Naive thymus-derived CD4-positive, alpha-beta T cell (primary cell): ENCODE measurements at regions not wholly inside any gene's neighbourhood (a gene's known extent, or its start where the extent isn't known, plus 50 kb on each side); places are given as distances from the start of the nearest gene placed in this dataset.

Experiments used
- ATAC-seq: fragments of 150-1000 bp; cut with Tn5 transposase; 2 replicates; pipeline ENCODE4 v1.10.0; 2021; ENCODE audit warnings: mild to moderate bottlenecking, moderate library complexity
- CTCF ChIA-PET: fragments of 350-600 bp; sonication (Branson Sonifier 250); formaldehyde crosslinking; loops from one replicate; lab custom pipeline; 2021; ENCODE audit warnings: antibody characterized with exemption; lab: Charles Lee
- POLR2A ChIA-PET: fragments of 350-600 bp; sonication (Branson Sonifier 250); formaldehyde crosslinking; loops from one replicate; lab custom pipeline; 2021; ENCODE audit warnings: antibody characterized with exemption, inconsistent platforms; lab: Charles Lee
- DNase-seq, 9 donors: peaks; one replicate each; pipeline versions ENCODE4 v3.0.0 to v3.0.0-alpha.2; 2020 to 2022; ENCODE audit warnings: mixed read lengths in 1 of 9
- H3K27ac ChIP-seq: one replicate; pipeline ENCODE4 v1.7.0; 2013; ENCODE audit warnings: mild to moderate bottlenecking, low read depth, low read length, moderate library complexity
- H3K27me3 ChIP-seq, 2 donors: one replicate each; pipeline ENCODE4 v1.7.0; 2013; ENCODE audit warnings: low read length in 2 of 2, mild to moderate bottlenecking in 2 of 2, moderate library complexity in 2 of 2; ENCODE audit not compliant: control insufficient read depth in 2 of 2, insufficient read depth in 2 of 2
- H3K36me3 ChIP-seq, 3 experiments: 1 replicate in 2 of 3; 2 replicates in 1 of 3; pipeline ENCODE4 v1.7.0; 2013; ENCODE audit warnings: low read length in 3 of 3, mild to moderate bottlenecking in 3 of 3, moderate library complexity in 1 of 3; ENCODE audit not compliant: insufficient read depth in 3 of 3, control insufficient read depth in 2 of 3
- H3K4me1 ChIP-seq, 2 donors: one replicate each; pipeline ENCODE4 v1.7.0; 2013; ENCODE audit warnings: low read length in 2 of 2, mild to moderate bottlenecking in 2 of 2, moderate library complexity in 1 of 2; ENCODE audit not compliant: control insufficient read depth in 2 of 2, insufficient read depth in 2 of 2
- H3K4me3 ChIP-seq: 2 replicates; pipeline ENCODE4 v1.7.0; 2013; ENCODE audit warnings: mild to moderate bottlenecking, low read length
- H3K9me3 ChIP-seq, 3 experiments: 1 replicate in 2 of 3; 2 replicates in 1 of 3; pipeline ENCODE4 v1.7.0; 2013; ENCODE audit warnings: low read length in 3 of 3; ENCODE audit not compliant: control insufficient read depth in 2 of 3
- H3K27ac Mint-ChIP-seq, 9 donors: one replicate each; pipeline ENCODE4 v1.8.0; 2020 to 2022; ENCODE audit warnings: mixed read lengths in 9 of 9, mild to moderate bottlenecking in 8 of 9, moderate library complexity in 5 of 9, inconsistent platforms in 2 of 9
- H3K27me3 Mint-ChIP-seq, 5 donors: one replicate each; pipeline ENCODE4 v1.8.0; 2021 to 2022; ENCODE audit warnings: mixed read lengths in 5 of 5, mild to moderate bottlenecking in 1 of 5
- H3K36me3 Mint-ChIP-seq, 5 donors: one replicate each; pipeline ENCODE4 v1.8.0; 2020 to 2022; ENCODE audit warnings: mixed read lengths in 5 of 5, mild to moderate bottlenecking in 3 of 5, inconsistent platforms in 1 of 5
- H3K4me1 Mint-ChIP-seq, 7 donors: one replicate each; pipeline ENCODE4 v1.8.0; 2020 to 2022; ENCODE audit warnings: mixed read lengths in 7 of 7, mild to moderate bottlenecking in 3 of 7, inconsistent platforms in 1 of 7
- H3K4me3 Mint-ChIP-seq, 10 donors: one replicate each; pipeline ENCODE4 v1.8.0; 2020 to 2022; ENCODE audit warnings: mild to moderate bottlenecking in 10 of 10, mixed read lengths in 10 of 10, moderate library complexity in 6 of 10, inconsistent platforms in 2 of 10
- H3K9me3 Mint-ChIP-seq, 11 donors: one replicate each; pipeline ENCODE4 v1.8.0; 2020 to 2022; ENCODE audit warnings: mixed read lengths in 11 of 11, mild to moderate bottlenecking in 4 of 11, inconsistent platforms in 1 of 11, moderate library complexity in 1 of 11
- intact Hi-C, 2 donors: fragments of 100-400 bp; cut with micrococcal nuclease; formaldehyde crosslinking; loops; one replicate each; pipeline ENCODE4 v1.15.1; 2023

DNA sequence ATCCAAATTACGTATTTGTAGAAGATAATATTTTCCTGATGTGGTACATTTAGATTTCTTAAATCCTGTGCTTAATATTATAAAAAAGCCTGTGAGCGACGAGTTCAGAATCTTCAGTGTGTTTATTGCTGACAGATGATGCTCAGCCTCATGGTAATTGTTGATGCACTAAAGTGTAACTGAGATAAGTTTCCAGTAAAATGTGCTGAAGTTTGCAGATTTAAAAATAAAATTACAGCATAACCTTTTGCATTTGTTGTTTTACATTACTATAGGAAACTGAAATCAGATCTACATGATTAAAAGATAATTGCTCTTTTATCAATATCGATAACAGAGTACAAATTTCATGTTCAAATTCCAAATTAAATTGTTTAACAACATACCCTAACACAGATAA lies 307.6 kb downstream of the FIGN start:
- intact Hi-C loops: no loop called here
- Histone ChIP-seq H3K9me3 (no peaks in the 10 kb centered on the region), H3K27ac (no peak overlapping the region), H3K36me3 (no peaks in the 10 kb centered on the region), H3K4me3 (no peak overlapping the region), H3K4me1 (no peaks in the 10 kb centered on the region), H3K27me3 (no peaks in the 10 kb centered on the region)
- POLR2A ChIA-PET: no interaction called here
- H3K36me3 Mint-ChIP-seq: no peaks in the 10 kb centered on the region
- H3K9me3 Mint-ChIP-seq: peaks cover 0 to 17% (median 3%) of the 10 kb centered on the region in 11 donors
- no peak for ATAC-seq
- no peak overlapping the region for H3K27ac Mint-ChIP-seq
- no peak for DNase-seq
- H3K4me3 Mint-ChIP-seq: no peak overlapping the region
- no peaks in the 10 kb centered on the region for H3K27me3 Mint-ChIP-seq
- CTCF ChIA-PET: no interaction called here
- H3K4me1 Mint-ChIP-seq: no peaks in the 10 kb centered on the region

DNA sequence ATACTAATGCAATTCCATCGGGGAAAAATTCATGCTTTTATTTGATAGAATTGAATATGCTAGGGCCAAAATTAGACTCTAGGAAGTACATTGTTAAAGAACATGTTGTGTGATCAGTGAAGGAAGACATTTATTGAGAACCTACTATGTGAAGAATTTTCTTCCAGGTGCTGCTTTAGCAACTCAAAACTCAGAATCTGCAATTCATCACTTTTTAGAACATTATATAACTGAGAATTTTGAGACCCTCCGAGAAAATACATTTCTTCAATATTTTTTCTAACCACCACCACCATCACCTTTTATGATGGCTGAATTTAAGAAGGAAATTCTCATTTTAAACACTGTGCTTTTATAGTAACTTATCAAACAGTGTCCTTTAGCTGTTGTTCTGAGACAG lies 315.2 kb downstream of the FIGN start:
- ChIA-PET POLR2A (no interaction called here), CTCF (no interaction called here)
- Mint-ChIP-seq H3K27me3 (no peaks in the 10 kb centered on the region), H3K36me3 (no peaks in the 10 kb centered on the region), H3K4me3 (no peak overlapping the region), H3K9me3 (peaks cover 0 to 9% (median 0%) of the 10 kb centered on the region in 11 donors), H3K4me1 (peaks cover 0 to 2% (median 0%) of the 10 kb centered on the region in 7 donors), H3K27ac (no peak overlapping the region)
- no peaks in the 10 kb centered on the region for H3K36me3 ChIP-seq
- H3K4me1 ChIP-seq: no peaks in the 10 kb centered on the region
- no peak overlapping the region for H3K4me3 ChIP-seq
- DNase-seq (no peak), ATAC-seq (no peak)
- no peak overlapping the region for H3K27ac ChIP-seq
- H3K27me3 ChIP-seq: no peaks in the 10 kb centered on the region
- intact Hi-C loops: no loop called here
- H3K9me3 ChIP-seq: no peaks in the 10 kb centered on the region

DNA sequence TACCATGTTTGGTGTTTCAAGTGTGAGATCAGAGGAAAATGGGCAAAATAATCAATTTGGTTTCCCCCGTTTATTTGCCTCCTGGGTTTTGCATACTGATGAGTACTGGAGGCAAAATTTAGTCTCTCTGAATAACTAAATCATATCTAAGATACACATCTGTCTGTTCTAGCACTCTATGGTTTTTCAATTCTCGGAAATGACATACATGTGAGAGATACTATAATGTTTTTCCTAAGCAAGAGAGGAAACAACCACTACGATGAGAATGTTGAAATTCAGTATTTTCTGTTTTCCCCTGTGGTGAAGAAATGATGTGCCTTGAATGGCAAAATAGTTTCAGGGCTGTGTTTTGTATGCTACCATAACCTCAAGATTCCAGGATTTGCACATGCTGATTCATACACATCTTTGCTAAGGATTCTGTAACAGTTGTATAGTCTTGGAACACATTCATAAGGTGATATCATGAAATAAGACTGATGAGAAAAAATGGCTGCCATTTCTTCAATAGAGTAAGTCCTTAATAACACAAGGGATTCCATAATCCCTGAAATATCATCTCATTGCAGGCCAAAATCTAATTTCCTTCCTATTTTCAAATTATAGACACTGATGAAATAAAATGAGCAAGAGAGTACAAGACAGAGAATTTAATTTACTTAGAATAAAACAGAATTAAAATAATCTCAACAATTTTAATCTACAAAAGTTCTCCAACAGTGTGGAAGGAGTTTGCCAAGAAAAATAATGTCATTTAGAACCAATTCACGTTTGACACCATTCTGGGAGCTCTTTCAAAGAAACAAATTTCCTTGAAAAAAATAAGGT lies 316.6 kb downstream of the FIGN start:
- ATAC-seq: no peak
- Histone ChIP-seq H3K27ac (no peak overlapping the region), H3K4me3 (no peak overlapping the region), H3K27me3 (no peaks in the 10 kb centered on the region), H3K9me3 (no peaks in the 10 kb centered on the region), H3K36me3 (no peaks in the 10 kb centered on the region), H3K4me1 (no peaks in the 10 kb centered on the region)
- Mint-ChIP-seq H3K9me3 (peaks cover 0 to 15% (median 1%) of the 10 kb centered on the region in 11 donors), H3K27me3 (no peaks in the 10 kb centered on the region), H3K27ac (no peak overlapping the region), H3K4me3 (no peak overlapping the region), H3K36me3 (no peaks in the 10 kb centered on the region), H3K4me1 (peaks cover 0 to 2% (median 0%) of the 10 kb centered on the region in 7 donors)
- ChIA-PET POLR2A (no interaction called here), CTCF (no interaction called here)
- intact Hi-C loops: no loop called here
- DNase-seq: no peak

DNA sequence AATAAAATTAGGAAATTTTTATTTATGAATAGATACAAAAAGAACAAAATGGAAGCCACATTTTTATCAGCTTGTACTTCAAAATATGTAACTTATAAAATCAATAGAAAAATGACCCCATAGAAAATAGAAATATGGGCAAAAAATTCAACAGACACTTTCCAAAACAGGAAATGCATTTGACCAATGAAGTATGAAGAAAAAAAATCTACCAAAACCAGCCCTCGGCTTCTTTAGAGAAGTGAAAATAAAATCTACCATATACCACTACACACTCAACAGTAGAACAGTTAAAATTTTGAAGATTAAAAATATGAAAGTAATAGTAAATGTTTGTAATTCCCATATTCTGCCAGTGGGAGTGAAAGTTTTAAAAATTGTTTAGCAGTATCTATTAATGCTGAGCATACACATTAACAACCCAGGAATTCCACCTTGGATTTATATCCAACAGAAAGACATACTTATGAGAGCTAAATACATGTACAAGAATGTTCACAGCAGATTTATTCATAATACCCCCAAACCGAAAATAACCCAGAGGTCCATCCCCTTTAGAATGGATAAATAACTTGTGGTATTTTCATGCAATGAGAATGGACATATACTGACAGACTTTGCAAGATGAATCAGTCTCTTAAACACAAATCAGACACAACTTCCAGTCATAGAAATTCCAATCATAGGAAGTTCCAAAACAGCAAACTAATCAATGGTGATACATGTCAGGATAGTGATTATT lies 318.0 kb downstream of the FIGN start:
- ChIA-PET POLR2A (no interaction called here), CTCF (no interaction called here)
- no peaks in the 10 kb centered on the region for H3K27me3 Mint-ChIP-seq
- DNase-seq (no peak), ATAC-seq (no peak)
- H3K36me3 Mint-ChIP-seq: no peaks in the 10 kb centered on the region
- peaks cover 0 to 2% (median 0%) of the 10 kb centered on the region in 7 donors for H3K4me1 Mint-ChIP-seq
- H3K36me3 ChIP-seq: no peaks in the 10 kb centered on the region
- H3K27me3 ChIP-seq: no peaks in the 10 kb centered on the region
- no peaks in the 10 kb centered on the region for H3K9me3 ChIP-seq
- no peak overlapping the region for H3K4me3 Mint-ChIP-seq
- no peak overlapping the region for H3K4me3 ChIP-seq
- peaks cover 0 to 15% (median 0%) of the 10 kb centered on the region in 11 donors for H3K9me3 Mint-ChIP-seq
- no peaks in the 10 kb centered on the region for H3K4me1 ChIP-seq
- no peak overlapping the region for H3K27ac Mint-ChIP-seq
- no peak overlapping the region for H3K27ac ChIP-seq
- intact Hi-C loops: no loop called here

DNA sequence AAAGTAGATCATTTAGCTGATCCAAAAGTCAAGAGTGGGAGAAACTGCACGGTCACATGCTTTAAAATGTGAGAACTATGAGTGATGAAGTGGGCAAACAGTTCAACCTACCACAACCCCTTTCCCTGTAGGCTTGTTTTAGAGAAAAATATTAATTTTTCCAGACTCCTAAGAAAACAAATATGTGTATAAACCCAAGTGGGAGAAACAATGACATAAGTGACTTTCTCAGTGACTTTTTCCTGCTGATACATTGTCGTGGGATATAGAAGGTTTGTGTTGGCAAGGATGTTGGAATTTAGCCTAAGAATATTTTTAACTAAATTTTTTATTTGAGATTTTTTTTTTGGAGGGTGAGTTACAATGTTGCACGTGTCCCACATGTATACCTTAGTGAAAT lies 321.7 kb downstream of the FIGN start:
- Mint-ChIP-seq H3K4me1 (peaks cover 0 to 2% (median 0%) of the 10 kb centered on the region in 7 donors), H3K36me3 (no peaks in the 10 kb centered on the region), H3K27me3 (no peaks in the 10 kb centered on the region), H3K4me3 (no peak overlapping the region), H3K9me3 (peaks cover 0 to 9% (median 2%) of the 10 kb centered on the region in 11 donors), H3K27ac (no peak overlapping the region)
- no peaks in the 10 kb centered on the region for H3K36me3 ChIP-seq
- H3K9me3 ChIP-seq: no peaks in the 10 kb centered on the region
- DNase-seq (no peak), ATAC-seq (no peak)
- H3K27ac ChIP-seq: no peak overlapping the region
- no peak overlapping the region for H3K4me3 ChIP-seq
- POLR2A ChIA-PET: no interaction called here
- intact Hi-C loops: no loop called here
- H3K27me3 ChIP-seq: no peaks in the 10 kb centered on the region
- CTCF ChIA-PET: no interaction called here
- H3K4me1 ChIP-seq: no peaks in the 10 kb centered on the region

DNA sequence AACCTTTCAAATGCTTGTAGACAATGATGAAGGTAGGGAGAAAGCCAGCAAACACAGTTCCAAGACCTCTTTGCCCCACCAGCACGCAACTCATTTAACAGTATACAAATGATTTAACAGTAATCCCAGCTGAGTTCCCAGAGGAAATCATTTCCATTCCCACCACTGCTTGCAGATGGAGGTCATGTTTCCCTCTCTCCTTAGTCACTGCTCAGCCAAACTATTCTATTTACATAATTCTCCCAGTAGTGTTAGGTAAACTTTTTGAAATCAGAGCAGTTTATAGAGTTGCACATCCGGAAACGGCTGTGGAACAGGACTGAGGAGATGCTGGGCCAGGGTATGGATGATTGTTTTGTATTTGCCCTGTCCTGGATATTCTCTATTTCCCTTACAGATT lies 328.5 kb downstream of the FIGN start:
- Histone ChIP-seq H3K9me3 (no peaks in the 10 kb centered on the region), H3K27me3 (no peaks in the 10 kb centered on the region), H3K4me1 (no peaks in the 10 kb centered on the region), H3K27ac (no peak overlapping the region), H3K4me3 (no peak overlapping the region), H3K36me3 (no peaks in the 10 kb centered on the region)
- no peak for DNase-seq
- intact Hi-C loops: no loop called here
- no peak overlapping the region for H3K4me3 Mint-ChIP-seq
- no peaks in the 10 kb centered on the region for H3K36me3 Mint-ChIP-seq
- H3K27ac Mint-ChIP-seq: no peak overlapping the region
- H3K9me3 Mint-ChIP-seq: peaks cover 0 to 14% (median 1%) of the 10 kb centered on the region in 11 donors
- H3K27me3 Mint-ChIP-seq: no peaks in the 10 kb centered on the region
- no peaks in the 10 kb centered on the region for H3K4me1 Mint-ChIP-seq
- CTCF ChIA-PET: no interaction called here
- POLR2A ChIA-PET: no interaction called here
- no peak for ATAC-seq
